ENCODE measurements at regions not wholly inside any gene's neighbourhood (a gene's known extent, or its start where the extent isn't known, plus 50 kb on each side); places are given as distances from the start of the nearest gene placed in this dataset.

- no peak for DNase-seq
Measured at GRCh38 chr2:239579524-239580198, 178.8 kb upstream of the HDAC4 start.

- DNase-seq, result no peak
Measured at GRCh38 chr2:239579081-239579480, 178.3 kb upstream of the HDAC4 start.

- DNase-seq, result no peak
Measured at GRCh38 chr2:239578381-239578780, 177.6 kb upstream of the HDAC4 start.

GRCh38 chr2:239577935-239578334, 177.1 kb upstream of the HDAC4 start:
- no peak for DNase-seq

GRCh38 chr2:239576784-239577685, 176.2 kb upstream of the HDAC4 start:
- DNase-seq, result no peak

DNA sequence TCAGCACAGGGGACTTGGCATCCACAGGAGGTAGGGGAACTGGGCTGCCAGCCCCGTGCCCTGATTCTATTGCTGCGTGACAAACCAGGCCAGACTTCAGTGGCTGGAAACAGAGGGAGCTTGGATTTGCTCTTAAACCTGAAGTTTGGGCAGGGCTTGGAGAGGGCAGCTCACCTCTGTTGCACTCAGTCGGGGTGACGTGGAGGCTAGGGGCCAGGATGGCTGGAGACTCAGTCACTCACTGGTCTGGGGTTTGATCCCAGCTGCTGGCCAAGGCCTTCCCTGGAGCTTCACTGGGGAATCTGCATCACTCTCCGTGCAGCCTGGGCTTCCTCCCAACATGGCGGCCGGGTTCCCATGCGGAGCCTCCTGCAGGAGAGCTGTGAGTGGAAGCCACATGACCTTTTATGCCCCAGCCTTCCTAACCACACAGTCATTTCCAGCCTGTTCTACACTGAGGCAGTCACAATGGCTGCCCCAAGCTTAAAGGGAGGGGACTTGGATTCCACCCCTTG, 175.2 kb upstream of the HDAC4 start:
- no peak for DNase-seq

DNA sequence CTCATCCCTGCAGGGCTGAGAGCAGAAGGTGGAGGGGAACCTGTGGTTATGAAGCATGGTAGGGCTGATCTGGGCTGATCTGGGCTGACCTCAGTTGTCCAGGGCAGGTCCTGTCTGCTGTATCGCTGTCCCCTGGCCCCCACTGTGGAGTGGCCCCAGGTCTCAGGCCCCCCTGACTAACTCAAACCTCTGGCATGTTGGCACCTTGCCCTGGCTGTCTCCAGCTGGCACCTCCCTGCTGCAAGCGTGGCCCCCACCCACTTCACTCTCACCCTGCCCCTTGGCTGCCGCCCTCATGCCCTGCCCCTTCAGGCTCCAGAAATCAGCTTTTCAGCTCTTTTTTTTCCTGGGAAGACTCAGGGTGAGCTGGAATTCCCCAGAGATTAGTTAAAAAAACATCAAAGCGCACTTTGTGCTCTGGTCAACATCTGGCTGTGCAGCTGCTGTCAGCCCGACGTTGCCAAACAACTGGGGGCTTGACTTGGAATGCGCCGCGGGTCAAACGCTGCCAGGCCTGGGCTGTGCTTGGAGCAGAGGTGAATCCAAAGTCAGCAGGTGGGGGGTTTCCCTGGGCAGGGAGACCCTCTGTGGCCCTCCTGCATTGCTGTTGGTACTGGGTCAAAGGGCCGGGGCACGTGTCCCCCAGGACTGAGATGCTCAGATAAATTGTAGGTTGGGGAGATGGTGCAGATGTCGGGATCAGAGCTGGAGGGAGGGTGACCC, 173.8 kb upstream of the HDAC4 start:
- DNase-seq, result no peak

DNA sequence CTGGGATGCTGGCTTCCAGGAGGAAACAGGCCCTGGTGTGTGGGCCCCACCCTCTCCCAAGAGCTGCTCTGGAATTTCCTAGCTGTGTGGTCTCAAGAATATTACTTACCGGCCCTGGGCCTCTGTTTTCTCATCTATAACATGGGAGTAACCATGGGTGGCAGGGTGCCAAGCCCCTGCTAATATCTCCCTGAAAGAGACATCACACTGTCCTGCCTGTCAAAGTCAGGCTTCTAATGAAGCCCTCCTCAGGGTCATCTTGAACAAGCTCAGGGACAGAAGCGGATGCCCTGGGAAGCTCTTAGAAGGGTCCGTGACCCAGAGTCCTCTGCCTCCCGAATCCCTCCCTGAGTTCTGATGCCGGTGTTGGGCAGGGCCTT, 173.2 kb upstream of the HDAC4 start:
- DNase-seq, result no peak

GRCh38 chr2:239570971-239571520, 170.2 kb upstream of the HDAC4 start:
- no peak for DNase-seq

DNA sequence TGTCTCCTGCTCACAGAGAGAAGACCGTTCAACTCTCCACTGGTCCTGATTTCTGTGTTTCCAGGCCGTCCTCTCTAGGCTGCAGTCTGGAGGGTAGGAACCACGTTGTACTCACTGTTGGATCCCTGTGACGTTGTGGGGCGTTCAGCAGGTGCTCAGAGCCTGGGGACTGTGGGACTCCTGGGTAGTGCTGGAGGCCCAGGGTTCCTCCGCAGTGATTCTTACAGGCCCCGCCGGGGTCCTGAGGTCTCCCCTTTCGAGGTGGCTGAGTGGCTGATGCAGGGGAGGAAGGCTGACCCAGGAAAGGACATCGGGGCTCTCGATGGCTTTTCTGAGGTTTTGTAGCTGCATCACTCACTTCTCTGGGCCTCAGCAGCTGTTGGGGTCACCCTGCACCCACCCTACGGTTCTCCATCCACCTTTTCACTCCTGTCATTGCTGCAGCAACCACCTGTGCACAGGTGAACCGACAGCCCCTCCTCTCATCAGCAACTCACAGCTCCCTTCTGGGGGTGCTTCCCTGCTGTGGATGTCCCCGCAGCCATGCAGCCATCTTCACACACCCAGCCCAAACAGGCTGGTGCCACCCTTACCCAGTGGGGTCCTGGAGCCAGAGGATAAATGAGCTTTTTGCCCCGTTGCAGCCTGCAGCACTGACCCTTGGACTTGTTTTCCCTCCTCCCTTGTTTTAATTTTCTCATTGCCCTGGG, 169.6 kb upstream of the HDAC4 start:
- no peak for DNase-seq

DNA sequence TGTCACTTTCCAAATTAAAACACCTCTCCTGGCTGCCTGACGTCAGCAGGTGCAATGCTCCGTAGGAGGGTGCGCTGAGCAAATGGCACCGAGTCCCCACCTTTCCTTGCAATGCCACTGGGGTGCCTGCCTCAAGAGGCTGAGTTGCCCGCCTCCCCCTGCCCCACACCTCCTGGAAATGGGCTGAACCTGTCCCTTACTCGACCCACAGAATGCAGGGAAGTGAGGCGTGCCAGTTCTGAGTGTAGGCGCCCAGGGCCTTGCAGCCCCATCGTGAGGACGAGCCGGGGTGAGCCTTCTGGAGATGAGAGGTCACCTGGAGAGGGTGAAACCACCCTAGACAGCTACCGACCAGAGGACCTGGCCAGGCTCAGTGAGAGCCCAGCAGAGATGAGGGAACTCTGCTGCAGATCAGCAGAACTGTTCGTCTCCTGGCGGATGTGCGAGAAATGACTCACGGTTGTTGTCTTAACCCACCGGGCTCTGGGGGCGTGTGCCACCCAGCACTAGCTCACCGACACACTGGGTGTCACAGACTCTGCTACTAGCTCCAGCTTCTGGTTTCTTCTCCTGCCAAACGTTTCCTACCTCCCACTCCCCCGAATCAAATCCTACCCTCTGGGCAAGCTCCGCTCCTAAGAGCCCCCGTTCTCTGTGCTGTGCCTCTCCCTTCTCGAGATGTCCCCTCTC, 168.7 kb upstream of the HDAC4 start:
- DNase-seq, result no peak

- no peak for DNase-seq
Measured at GRCh38 chr2:239568601-239569000, 167.8 kb upstream of the HDAC4 start.

GRCh38 chr2:239567786-239568185, 167.0 kb upstream of the HDAC4 start:
- DNase-seq, result no peak

GRCh38 chr2:239566995-239567568, 166.3 kb upstream of the HDAC4 start:
- no peak for DNase-seq

GRCh38 chr2:239566162-239566994, 165.6 kb upstream of the HDAC4 start:
- no peak for DNase-seq

- no peak for DNase-seq
Measured at GRCh38 chr2:239564587-239564986, 163.8 kb upstream of the HDAC4 start.

DNA sequence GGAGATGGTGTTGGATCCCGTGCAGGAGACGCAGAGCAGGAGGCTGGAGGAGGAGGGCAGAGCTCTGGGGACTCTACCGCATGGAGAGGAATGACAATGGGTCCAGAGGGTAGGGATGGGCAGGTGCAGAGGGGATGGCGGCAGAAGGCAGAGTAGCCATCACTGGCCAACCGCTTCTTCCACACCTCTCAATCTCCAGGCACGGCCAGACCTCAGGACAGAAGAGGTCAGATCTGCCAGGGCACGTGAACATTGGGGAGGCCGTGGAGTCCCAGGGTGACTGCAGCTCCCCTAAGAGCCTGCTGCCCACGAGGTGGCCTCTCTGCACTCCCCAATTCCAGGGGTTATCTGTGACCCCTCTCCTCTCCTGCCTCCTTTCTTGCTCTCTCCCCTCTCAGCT, 162.7 kb upstream of the HDAC4 start:
- no peak for DNase-seq

GRCh38 chr2:239561446-239562001, 160.7 kb upstream of the HDAC4 start:
- DNase-seq, result no peak

DNA sequence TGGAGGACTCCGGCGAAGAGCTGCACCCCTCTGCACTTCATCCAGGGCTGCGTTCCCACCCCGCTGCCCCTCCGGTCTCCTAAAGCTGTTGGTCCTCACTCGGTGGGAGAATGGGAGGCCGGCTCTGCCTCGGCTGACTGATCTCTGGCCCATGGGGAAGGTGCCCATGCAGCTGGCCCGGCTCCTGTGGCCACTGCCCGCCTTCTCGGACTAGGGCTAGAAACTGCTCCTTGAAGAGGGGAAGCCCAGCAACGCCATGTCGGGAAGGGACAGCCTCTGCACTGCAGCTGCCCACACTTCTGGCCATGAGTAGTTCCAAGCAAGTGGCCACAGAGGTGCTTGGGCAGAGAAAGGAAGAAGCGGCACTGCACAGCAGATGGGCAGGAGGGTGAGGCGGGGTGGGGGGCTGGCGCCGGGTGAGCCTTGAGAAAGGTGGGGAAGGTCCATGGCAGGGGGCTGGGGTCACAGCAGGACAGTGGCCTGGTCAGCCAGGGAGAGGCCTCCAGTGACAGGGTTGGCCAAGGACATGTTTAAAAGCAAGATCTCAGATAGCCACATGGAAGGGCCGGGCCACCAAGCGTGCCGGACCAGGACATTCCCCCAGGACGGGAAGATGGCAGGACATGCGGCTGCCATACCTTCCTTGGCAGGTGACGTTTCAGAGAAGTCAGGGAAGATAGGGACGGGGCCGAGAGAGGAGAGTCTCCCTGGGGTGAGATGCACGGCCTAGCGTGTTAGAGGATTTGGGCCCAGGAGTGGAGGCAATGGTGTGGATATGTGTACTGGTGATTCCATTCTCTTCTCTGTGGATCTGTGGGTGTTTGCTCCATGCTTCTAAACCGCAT, 158.8 kb upstream of the HDAC4 start:
- DNase-seq, result no peak
